NT2/D1 (cell line): ENCODE measurements at regions not wholly inside any gene's neighbourhood (a gene's known extent, or its start where the extent isn't known, plus 50 kb on each side); places are given as distances from the start of the nearest gene placed in this dataset.
A peak's percentile ranks its signal among the peaks of the same experiment; 100 is the strongest.

Experiments
- DNase-seq: peaks from one replicate; pipeline ENCODE4 v3.0.0-alpha.2; 2011; ENCODE audit warnings: low read depth, low spot score
- H3K27me3 ChIP-seq: 2 replicates; pipeline ENCODE4 v1.6.0; 2011; ENCODE audit warnings: mild to moderate bottlenecking; ENCODE audit not compliant: insufficient read length, insufficient read depth
- H3K36me3 ChIP-seq: 2 replicates; pipeline ENCODE4 v1.6.1; 2011; ENCODE audit warnings: mild to moderate bottlenecking, low read length, mixed read lengths; ENCODE audit not compliant: insufficient read depth, insufficient read length
- H3K4me1 ChIP-seq: 2 replicates; pipeline ENCODE4 v1.5.1; 2011; ENCODE audit not compliant: insufficient read depth, insufficient read length
- H3K4me3 ChIP-seq: 2 replicates; pipeline ENCODE4 v1.5.1; 2011; ENCODE audit warnings: low read depth; ENCODE audit not compliant: insufficient read length
- H3K9ac ChIP-seq: 2 replicates; pipeline ENCODE4 v1.6.0; 2011; ENCODE audit warnings: low read depth; ENCODE audit not compliant: insufficient read length
- H3K9me3 ChIP-seq: 2 replicates; pipeline ENCODE4 v1.5.1; 2011; ENCODE audit warnings: mild to moderate bottlenecking, low read length; ENCODE audit not compliant: insufficient read depth
- SUZ12 ChIP-seq: IDR thresholded peaks from 2 replicates; pipeline ENCODE4 v1.6.1; 2011; ENCODE audit not compliant: insufficient read length, insufficient read depth; ENCODE audit errors: extremely low read depth
- YY1 ChIP-seq: IDR thresholded peaks from 2 replicates; pipeline ENCODE4 v1.6.1; 2011; ENCODE audit not compliant: insufficient read length, insufficient read depth
- ZNF274 ChIP-seq: IDR thresholded peaks from 2 replicates; pipeline ENCODE4 v1.6.1; 2011; ENCODE audit warnings: mild to moderate bottlenecking, low read depth, low read length

DNA sequence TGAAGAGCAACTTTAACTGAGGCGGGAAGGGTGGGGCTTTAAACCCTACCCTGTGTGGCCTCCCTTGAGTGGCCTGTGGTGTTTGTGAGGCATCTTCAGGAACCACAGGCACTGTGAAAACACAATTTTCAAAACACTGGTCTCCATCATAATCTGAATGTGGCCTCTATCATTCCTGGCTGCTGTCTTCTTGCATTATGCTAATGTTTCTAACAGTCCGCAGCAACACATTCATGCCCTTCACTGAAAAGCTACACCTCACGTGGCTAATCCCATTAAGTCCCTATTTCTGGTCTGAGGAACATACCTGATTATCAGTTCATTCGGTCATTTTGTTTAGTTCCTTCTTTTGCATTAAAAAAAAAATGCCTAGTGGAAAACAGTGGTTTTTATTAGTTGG, 94.6 kb downstream of the F11 start:
- Histone ChIP-seq H3K4me3 (no peak overlapping the region), H3K27me3 (no peaks in the 10 kb centered on the region), H3K4me1 (no peaks in the 10 kb centered on the region)

DNA sequence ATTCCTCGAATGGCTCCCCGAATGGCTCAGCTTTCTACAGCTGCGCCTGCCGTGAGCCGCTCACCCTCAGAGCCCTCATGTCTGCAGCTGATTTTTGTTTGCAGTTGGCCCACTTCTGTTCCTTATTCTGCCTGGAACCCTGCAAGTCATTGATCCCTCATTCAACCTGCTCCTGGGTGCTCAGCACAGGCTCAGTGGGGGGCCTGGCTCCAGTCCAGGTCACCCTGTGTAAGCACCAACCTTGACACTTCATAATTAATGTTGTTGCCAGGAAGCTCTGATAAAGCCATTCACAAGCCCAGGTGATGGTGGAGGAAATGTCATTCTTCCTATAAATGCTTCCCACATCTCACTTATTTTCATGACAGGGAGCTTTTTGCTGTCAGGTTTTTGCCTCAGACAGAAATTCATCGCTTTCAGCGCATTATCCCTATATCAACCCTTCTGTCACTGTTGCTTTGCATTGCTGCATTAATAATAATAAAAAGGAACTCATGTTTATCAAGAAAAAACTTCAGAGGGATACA, 85.7 kb downstream of the F11 start:
- Histone ChIP-seq H3K36me3 (no peaks in the 10 kb centered on the region), H3K27me3 (peaks cover 9% of the 10 kb centered on the region), H3K9me3 (no peaks in the 10 kb centered on the region), H3K9ac (no peak overlapping the region), H3K4me3 (no peak overlapping the region), H3K4me1 (no peaks in the 10 kb centered on the region)
- TF ChIP-seq YY1 (no peak), ZNF274 (no peak), SUZ12 (no peak)
- DNase-seq, result no peak

More for the DNA sequence above, 94.6 kb downstream of the F11 start:
- no peak for TF ChIP-seq SUZ12
- TF ChIP-seq YY1, result no peak
- no peak for TF ChIP-seq ZNF274
- peaks cover 29% of the 10 kb centered on the region for H3K9me3 ChIP-seq
- H3K9ac ChIP-seq, result no peak overlapping the region
- H3K36me3 ChIP-seq, result no peaks in the 10 kb centered on the region
- no peak for DNase-seq

DNA sequence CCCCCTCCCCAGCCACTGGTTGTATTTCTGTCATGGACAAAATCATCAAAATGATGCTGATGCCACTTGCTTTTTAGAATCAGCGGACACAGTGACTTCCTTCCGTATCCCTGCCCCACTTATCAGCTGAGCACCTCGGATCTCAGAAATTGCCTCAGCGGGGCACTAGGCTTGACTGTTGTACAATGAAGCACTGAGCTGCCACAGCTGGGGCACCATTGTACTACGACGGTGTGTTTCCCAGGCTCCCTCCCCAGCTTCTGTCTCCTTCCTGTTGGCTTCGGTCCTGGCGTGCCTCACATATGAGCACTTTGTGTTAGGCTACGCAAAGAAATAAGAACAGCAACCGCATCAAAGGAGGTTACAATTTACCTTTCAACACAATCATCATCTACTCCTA, 82.4 kb downstream of the F11 start:
- Histone ChIP-seq H3K4me3 (no peak overlapping the region), H3K4me1 (no peaks in the 10 kb centered on the region), H3K27me3 (peaks cover 20% of the 10 kb centered on the region), H3K9me3 (no peaks in the 10 kb centered on the region), H3K9ac (no peak overlapping the region), H3K36me3 (no peaks in the 10 kb centered on the region)
- DNase-seq, result no peak
- TF ChIP-seq ZNF274, result no peak
- TF ChIP-seq YY1, result no peak
- no peak for TF ChIP-seq SUZ12

DNA sequence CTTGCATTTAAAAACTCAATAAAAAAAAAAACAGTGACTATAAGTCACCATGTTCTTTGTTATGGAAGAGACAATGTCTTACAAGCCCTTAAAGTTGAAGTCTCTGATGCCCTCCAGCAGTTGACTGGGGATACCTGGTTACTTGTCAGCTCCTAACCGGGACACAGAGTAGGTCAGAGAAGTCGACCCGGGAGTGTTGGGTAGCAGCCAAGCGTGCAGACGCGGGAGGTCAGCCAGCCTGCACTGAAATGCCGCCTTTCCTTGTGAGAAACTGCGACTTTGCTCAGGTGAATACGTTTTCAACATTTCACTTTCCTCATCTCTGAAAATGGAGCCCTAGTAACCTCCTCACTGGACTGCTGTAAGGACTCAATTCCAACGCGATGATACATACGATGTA, 81.8 kb downstream of the F11 start:
- H3K4me1 ChIP-seq, result no peaks in the 10 kb centered on the region
- peaks cover 20% of the 10 kb centered on the region for H3K27me3 ChIP-seq
- TF ChIP-seq YY1, result no peak
- no peak for TF ChIP-seq ZNF274
- no peak for TF ChIP-seq SUZ12
- no peak overlapping the region for H3K9ac ChIP-seq
- H3K4me3 ChIP-seq, result no peak overlapping the region
- H3K9me3 ChIP-seq, result no peaks in the 10 kb centered on the region
- no peaks in the 10 kb centered on the region for H3K36me3 ChIP-seq
- DNase-seq, result no peak

DNA sequence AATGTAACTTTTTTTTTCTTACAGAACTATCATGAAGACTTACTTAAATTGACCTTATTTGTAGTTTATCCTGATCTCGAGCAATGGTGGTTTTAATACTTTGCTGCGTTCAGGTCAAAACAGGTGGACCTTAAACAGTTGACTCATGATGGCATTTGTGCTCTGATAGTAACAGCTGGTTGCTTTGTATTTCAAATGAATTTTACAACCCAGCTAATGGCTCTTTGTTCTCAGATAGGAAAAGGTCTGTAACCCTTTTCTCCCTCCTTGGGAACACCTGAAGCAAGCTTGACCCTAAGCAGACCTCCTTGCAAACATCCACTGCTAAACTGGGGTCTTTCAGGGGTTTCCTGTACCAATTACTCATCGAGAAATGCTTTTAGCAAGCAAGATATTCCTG, 79.2 kb downstream of the F11 start:
- Histone ChIP-seq H3K9me3 (no peaks in the 10 kb centered on the region; the same call in 1 of the 2 replicates), H3K36me3 (no peaks in the 10 kb centered on the region), H3K27me3 (peaks cover 20% of the 10 kb centered on the region), H3K4me3 (no peak overlapping the region), H3K4me1 (no peaks in the 10 kb centered on the region), H3K9ac (no peak overlapping the region)
- DNase-seq, result peak; percentile 23
- TF ChIP-seq ZNF274 (no peak), YY1 (no peak), SUZ12 (no peak)

DNA sequence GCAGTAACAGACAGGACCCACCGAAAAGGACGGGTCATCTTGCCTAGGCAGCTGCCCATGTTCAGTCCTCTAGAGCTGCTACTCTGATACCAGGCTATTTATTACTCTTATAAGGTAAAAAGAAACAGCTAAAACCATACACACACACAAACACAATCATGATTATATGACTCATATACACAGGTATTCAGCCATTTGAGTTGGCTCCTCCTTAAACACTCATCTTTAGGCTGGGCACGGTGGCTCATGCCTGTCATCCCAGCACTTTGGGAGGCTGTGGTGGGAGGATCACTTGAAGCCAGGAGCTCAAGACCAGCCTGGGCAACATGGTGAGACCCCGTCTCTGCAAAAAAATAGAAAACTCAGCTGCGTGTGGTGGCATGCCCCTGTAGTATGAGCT, 76.6 kb downstream of the F11 start:
- DNase-seq, result no peak
- H3K9me3 ChIP-seq, result no peaks in the 10 kb centered on the region; the same call in 1 of the 2 replicates
- H3K4me1 ChIP-seq, result no peaks in the 10 kb centered on the region
- TF ChIP-seq SUZ12, result no peak
- TF ChIP-seq ZNF274, result no peak
- no peak for TF ChIP-seq YY1
- H3K36me3 ChIP-seq, result no peaks in the 10 kb centered on the region
- H3K4me3 ChIP-seq, result no peak overlapping the region
- peaks cover 19% of the 10 kb centered on the region for H3K27me3 ChIP-seq
- H3K9ac ChIP-seq, result no peak overlapping the region

DNA sequence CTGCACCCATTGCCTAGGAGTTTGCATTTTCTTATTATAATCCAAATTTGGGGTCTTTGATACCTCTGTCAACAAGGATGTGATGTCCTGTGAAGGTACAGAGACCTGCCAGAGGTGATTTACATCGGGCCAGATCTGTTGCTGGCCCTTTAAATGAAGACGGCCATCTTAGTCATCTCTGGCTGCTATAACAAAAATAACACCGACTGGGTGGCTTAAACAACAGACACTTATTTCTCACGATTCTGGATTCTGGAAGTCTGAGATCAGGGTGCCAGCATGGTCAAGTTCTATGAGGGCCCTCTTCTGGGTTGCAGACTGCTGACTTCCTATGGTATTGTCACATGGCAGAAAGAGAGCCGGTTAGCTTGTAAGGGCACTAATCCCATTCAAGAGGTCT, 75.7 kb downstream of the F11 start:
- Histone ChIP-seq H3K4me3 (no peak overlapping the region), H3K36me3 (no peaks in the 10 kb centered on the region), H3K4me1 (no peaks in the 10 kb centered on the region), H3K27me3 (peaks cover 10% of the 10 kb centered on the region), H3K9me3 (no peaks in the 10 kb centered on the region; the same call in 1 of the 2 replicates), H3K9ac (no peak overlapping the region)
- no peak for DNase-seq
- TF ChIP-seq ZNF274 (no peak), SUZ12 (no peak), YY1 (no peak)
